ENCODE measurements at regions not wholly inside any gene's neighbourhood (a gene's known extent, or its start where the extent isn't known, plus 50 kb on each side); places are given as distances from the start of the nearest gene placed in this dataset.

- no peaks in the 10 kb centered on the region for H3K27me3 ChIP-seq (ENCODE audit: control insufficient read depth, insufficient read depth, low read length)
- no peaks in the 10 kb centered on the region for H3K4me1 Mint-ChIP-seq
- no peak for ATAC-seq (ENCODE audit: low read depth in 2 of 2)
- H3K36me3 Mint-ChIP-seq: no peaks in the 10 kb centered on the region
- no peaks in the 10 kb centered on the region for H3K27me3 Mint-ChIP-seq
- no peak overlapping the region for H3K27ac Mint-ChIP-seq
- no peaks in the 10 kb centered on the region for H3K4me1 ChIP-seq (ENCODE audit: control insufficient read depth, insufficient read depth, low read length, poor library complexity, severe bottlenecking)
- H3K27ac ChIP-seq (ENCODE audit: insufficient read depth, low read length, poor library complexity, severe bottlenecking): no peak overlapping the region
- no peak overlapping the region for H3K4me3 Mint-ChIP-seq
- H3K36me3 ChIP-seq (ENCODE audit: control insufficient read depth, insufficient read depth, low read length): no peaks in the 10 kb centered on the region
- no peak overlapping the region for H3K4me3 ChIP-seq (ENCODE audit: low read depth, low read length)
- H3K9me3 ChIP-seq (ENCODE audit: control insufficient read depth in 2 of 2, low read length in 2 of 2): peaks cover 2 to 5% of the 10 kb centered on the region in 2 experiments
- no peak for DNase-seq
- peaks cover 0 to 18% (median 11%) of the 10 kb centered on the region in 7 donors for H3K9me3 Mint-ChIP-seq
Observed at GRCh38 chr19:28008695-28009094, 1204.3 kb downstream of the UQCRFS1 start.

- peaks cover 0 to 8% (median 2%) of the 10 kb centered on the region in 7 donors for H3K9me3 Mint-ChIP-seq
- no peak overlapping the region for H3K4me3 Mint-ChIP-seq
Observed at GRCh38 chr19:28003543-28003942, 1209.4 kb downstream of the UQCRFS1 start.

GRCh38 chr19:27997069-27997468 lies 1215.9 kb downstream of the UQCRFS1 start:
- Mint-ChIP-seq H3K4me3 (no peak overlapping the region), H3K27me3 (no peaks in the 10 kb centered on the region), H3K27ac (no peak overlapping the region), H3K9me3 (peaks cover 0 to 11% (median 0%) of the 10 kb centered on the region in 7 donors), H3K36me3 (no peaks in the 10 kb centered on the region), H3K4me1 (no peaks in the 10 kb centered on the region)
- ATAC-seq (ENCODE audit: low read depth in 2 of 2): no peak
- DNase-seq: no peak
- H3K36me3 ChIP-seq (ENCODE audit: control insufficient read depth, insufficient read depth, low read length): no peaks in the 10 kb centered on the region
- no peak overlapping the region for H3K27ac ChIP-seq (ENCODE audit: insufficient read depth, low read length, poor library complexity, severe bottlenecking)
- no peaks in the 10 kb centered on the region for H3K27me3 ChIP-seq (ENCODE audit: control insufficient read depth, insufficient read depth, low read length)
- H3K4me1 ChIP-seq (ENCODE audit: control insufficient read depth, insufficient read depth, low read length, poor library complexity, severe bottlenecking): no peaks in the 10 kb centered on the region
- H3K9me3 ChIP-seq (ENCODE audit: control insufficient read depth in 2 of 2, low read length in 2 of 2): peaks cover 0 to 5% of the 10 kb centered on the region in 2 experiments
- no peak overlapping the region for H3K4me3 ChIP-seq (ENCODE audit: low read depth, low read length)

More at GRCh38 chr19:28003543-28003942, 1209.4 kb downstream of the UQCRFS1 start:
- no peaks in the 10 kb centered on the region for H3K27me3 Mint-ChIP-seq
- DNase-seq (no peak), ATAC-seq (ENCODE audit: low read depth in 2 of 2) (no peak)
- Histone ChIP-seq H3K4me3 (ENCODE audit: low read depth, low read length) (no peak overlapping the region), H3K27ac (ENCODE audit: insufficient read depth, low read length, poor library complexity, severe bottlenecking) (no peak overlapping the region), H3K4me1 (ENCODE audit: control insufficient read depth, insufficient read depth, low read length, poor library complexity, severe bottlenecking) (no peaks in the 10 kb centered on the region), H3K27me3 (ENCODE audit: control insufficient read depth, insufficient read depth, low read length) (no peaks in the 10 kb centered on the region), H3K9me3 (ENCODE audit: control insufficient read depth in 2 of 2, low read length in 2 of 2) (peaks cover 0 to 8% of the 10 kb centered on the region in 2 experiments), H3K36me3 (ENCODE audit: control insufficient read depth, insufficient read depth, low read length) (no peaks in the 10 kb centered on the region)
- no peaks in the 10 kb centered on the region for H3K4me1 Mint-ChIP-seq
- H3K27ac Mint-ChIP-seq: no peak overlapping the region
- H3K36me3 Mint-ChIP-seq: no peaks in the 10 kb centered on the region

- ATAC-seq (ENCODE audit: low read depth in 2 of 2) (no peak), DNase-seq (no peak)
- H3K27me3 ChIP-seq (ENCODE audit: control insufficient read depth, insufficient read depth, low read length): no peaks in the 10 kb centered on the region
- H3K27ac ChIP-seq (ENCODE audit: insufficient read depth, low read length, poor library complexity, severe bottlenecking): no peak overlapping the region
- Mint-ChIP-seq H3K9me3 (peaks cover 0 to 15% (median 2%) of the 10 kb centered on the region in 7 donors), H3K4me3 (no peak overlapping the region), H3K27ac (no peak overlapping the region), H3K27me3 (no peaks in the 10 kb centered on the region), H3K36me3 (no peaks in the 10 kb centered on the region), H3K4me1 (no peaks in the 10 kb centered on the region)
- H3K4me1 ChIP-seq (ENCODE audit: control insufficient read depth, insufficient read depth, low read length, poor library complexity, severe bottlenecking): no peaks in the 10 kb centered on the region
- no peaks in the 10 kb centered on the region for H3K36me3 ChIP-seq (ENCODE audit: control insufficient read depth, insufficient read depth, low read length)
- H3K9me3 ChIP-seq (ENCODE audit: control insufficient read depth in 2 of 2, low read length in 2 of 2): no peaks in the 10 kb centered on the region
- no peak overlapping the region for H3K4me3 ChIP-seq (ENCODE audit: low read depth, low read length)
Observed at GRCh38 chr19:27993619-27994570, 1219.1 kb downstream of the UQCRFS1 start.

- no peaks in the 10 kb centered on the region for H3K36me3 Mint-ChIP-seq
- H3K9me3 ChIP-seq (ENCODE audit: control insufficient read depth in 2 of 2, low read length in 2 of 2): no peaks in the 10 kb centered on the region
- H3K27ac ChIP-seq (ENCODE audit: insufficient read depth, low read length, poor library complexity, severe bottlenecking): no peak overlapping the region
- H3K4me3 ChIP-seq (ENCODE audit: low read depth, low read length): no peak overlapping the region
- H3K27ac Mint-ChIP-seq: no peak overlapping the region
- peaks cover 0 to 6% (median 2%) of the 10 kb centered on the region in 7 donors for H3K9me3 Mint-ChIP-seq
- no peaks in the 10 kb centered on the region for H3K36me3 ChIP-seq (ENCODE audit: control insufficient read depth, insufficient read depth, low read length)
- no peaks in the 10 kb centered on the region for H3K4me1 Mint-ChIP-seq
- ATAC-seq (ENCODE audit: low read depth in 2 of 2) (no peak), DNase-seq (no peak)
- H3K4me1 ChIP-seq (ENCODE audit: control insufficient read depth, insufficient read depth, low read length, poor library complexity, severe bottlenecking): no peaks in the 10 kb centered on the region
- no peak overlapping the region for H3K4me3 Mint-ChIP-seq
- no peaks in the 10 kb centered on the region for H3K27me3 Mint-ChIP-seq
- H3K27me3 ChIP-seq (ENCODE audit: control insufficient read depth, insufficient read depth, low read length): no peaks in the 10 kb centered on the region
Observed at GRCh38 chr19:27986299-27986698, 1226.7 kb downstream of the UQCRFS1 start.

GRCh38 chr19:27975419-27976005 lies 1237.4 kb downstream of the UQCRFS1 start:
- no peaks in the 10 kb centered on the region for H3K4me1 ChIP-seq (ENCODE audit: control insufficient read depth, insufficient read depth, low read length, poor library complexity, severe bottlenecking)
- H3K4me3 Mint-ChIP-seq: no peak overlapping the region
- H3K27me3 ChIP-seq (ENCODE audit: control insufficient read depth, insufficient read depth, low read length): no peaks in the 10 kb centered on the region
- no peak overlapping the region for H3K27ac ChIP-seq (ENCODE audit: insufficient read depth, low read length, poor library complexity, severe bottlenecking)
- DNase-seq: no peak
- H3K9me3 ChIP-seq (ENCODE audit: control insufficient read depth in 2 of 2, low read length in 2 of 2): no peaks in the 10 kb centered on the region
- H3K4me1 Mint-ChIP-seq: no peaks in the 10 kb centered on the region
- peaks cover 0 to 4% (median 0%) of the 10 kb centered on the region in 7 donors for H3K9me3 Mint-ChIP-seq
- no peaks in the 10 kb centered on the region for H3K27me3 Mint-ChIP-seq
- H3K36me3 ChIP-seq (ENCODE audit: control insufficient read depth, insufficient read depth, low read length): no peaks in the 10 kb centered on the region
- no peaks in the 10 kb centered on the region for H3K36me3 Mint-ChIP-seq
- H3K4me3 ChIP-seq (ENCODE audit: low read depth, low read length): no peak overlapping the region
- no peak overlapping the region for H3K27ac Mint-ChIP-seq
- ATAC-seq (ENCODE audit: low read depth in 2 of 2): no peak

- Histone ChIP-seq H3K4me3 (ENCODE audit: low read depth, low read length) (no peak overlapping the region), H3K4me1 (ENCODE audit: control insufficient read depth, insufficient read depth, low read length, poor library complexity, severe bottlenecking) (no peaks in the 10 kb centered on the region), H3K9me3 (ENCODE audit: control insufficient read depth in 2 of 2, low read length in 2 of 2) (no peaks in the 10 kb centered on the region), H3K27ac (ENCODE audit: insufficient read depth, low read length, poor library complexity, severe bottlenecking) (no peak overlapping the region), H3K27me3 (ENCODE audit: control insufficient read depth, insufficient read depth, low read length) (no peaks in the 10 kb centered on the region), H3K36me3 (ENCODE audit: control insufficient read depth, insufficient read depth, low read length) (no peaks in the 10 kb centered on the region)
- H3K9me3 Mint-ChIP-seq: peaks cover 0 to 3% (median 0%) of the 10 kb centered on the region in 7 donors
- H3K4me3 Mint-ChIP-seq: no peak overlapping the region
- DNase-seq (no peak), ATAC-seq (ENCODE audit: low read depth in 2 of 2) (no peak)
- H3K27me3 Mint-ChIP-seq: no peaks in the 10 kb centered on the region
- no peaks in the 10 kb centered on the region for H3K4me1 Mint-ChIP-seq
- H3K36me3 Mint-ChIP-seq: no peaks in the 10 kb centered on the region
- H3K27ac Mint-ChIP-seq: no peak overlapping the region
Observed at GRCh38 chr19:27974082-27974513, 1238.9 kb downstream of the UQCRFS1 start.

Measured in CD4-positive, CD25-positive, alpha-beta regulatory T cell (primary cell).